HG02852 (cell line): ENCODE measurements at regions not wholly inside any gene's neighbourhood (a gene's known extent, or its start where the extent isn't known, plus 50 kb on each side); places are given as distances from the start of the nearest gene placed in this dataset.

Experiments
- ATAC-seq: cut with Tn5 transposase; IDR thresholded peaks from one replicate; pipeline ENCODE4 v1.9.1; 2021; ENCODE audit warnings: mild to moderate bottlenecking, moderate library complexity; ENCODE audit not compliant: unreplicated experiment

GRCh38 chr6:2563635-2564034 is 187.1 kb downstream of the MYLK4 start:
- peak; percentile 98 for ATAC-seq

GRCh38 chr6:2562721-2563451 is 187.8 kb downstream of the MYLK4 start:
- no peak for ATAC-seq

DNA sequence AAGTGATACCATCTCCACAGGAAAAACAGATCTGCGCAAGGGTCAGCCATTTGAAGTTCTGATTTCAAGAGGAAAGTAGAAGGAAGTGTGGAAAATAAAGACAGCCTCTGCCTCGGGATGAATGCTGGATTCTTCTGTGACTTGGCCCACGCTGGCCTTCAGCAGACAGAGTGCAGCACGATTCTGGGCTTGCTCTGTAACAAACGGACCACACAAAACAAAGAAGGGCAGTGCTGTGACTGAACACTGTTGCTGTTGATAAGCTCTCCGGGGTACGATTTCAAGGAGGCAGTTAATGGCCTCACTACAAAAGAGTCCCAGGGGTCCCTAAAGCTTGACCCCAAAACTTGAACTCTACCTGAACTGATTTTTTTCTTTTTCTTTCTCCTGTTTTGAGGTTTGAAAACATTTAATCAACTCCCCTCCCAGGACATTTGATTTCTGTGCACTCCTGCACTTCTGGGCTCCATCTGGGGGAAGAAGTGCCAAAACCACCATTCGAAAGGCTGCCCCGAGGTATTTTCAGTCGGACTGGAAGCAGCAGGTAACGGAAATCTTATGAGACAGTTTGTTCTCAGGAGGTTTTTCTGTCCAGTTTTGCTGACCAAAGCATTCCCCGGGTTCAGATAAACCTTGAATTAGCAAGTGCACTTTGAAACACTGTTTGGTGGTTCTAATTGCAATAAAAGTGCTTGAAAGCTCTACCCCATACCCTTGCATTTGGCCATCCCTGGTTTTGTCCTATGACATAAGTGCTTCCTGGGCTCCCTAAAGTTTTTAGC is 189.6 kb downstream of the MYLK4 start:
- no peak for ATAC-seq

- ATAC-seq, result no peak
These were observed 190.4 kb downstream of the MYLK4 start for GRCh38 chr6:2560140-2560818.

- ATAC-seq, result no peak
These were observed 191.6 kb downstream of the MYLK4 start for GRCh38 chr6:2558861-2559801.

DNA sequence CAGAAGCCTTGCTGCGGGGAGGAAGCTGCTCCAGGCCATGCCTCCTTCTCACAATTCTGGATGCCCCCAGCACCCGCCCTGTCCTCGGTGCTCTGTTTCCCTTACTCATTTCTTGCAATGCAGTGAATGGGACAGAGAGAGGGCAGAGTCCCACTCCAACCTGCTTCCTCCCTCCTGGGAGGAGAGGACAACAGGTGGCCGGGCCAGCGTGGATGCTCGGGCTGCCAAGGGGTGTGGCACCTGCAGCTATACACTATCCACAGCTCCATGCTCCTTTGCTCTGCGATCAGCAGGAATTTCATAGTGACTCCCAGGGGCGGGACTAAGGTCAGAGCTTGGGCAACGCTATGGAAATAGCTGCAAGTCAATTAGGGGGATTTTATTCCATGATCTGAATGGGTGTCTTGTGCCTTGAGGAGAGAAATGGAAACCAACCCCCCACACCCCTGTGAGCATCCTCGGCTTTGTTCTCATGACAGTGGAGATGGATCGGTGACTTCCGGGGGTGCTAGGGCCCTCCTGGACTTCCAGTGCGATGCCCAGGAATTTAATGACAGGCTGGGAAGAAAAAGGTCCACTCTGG is 192.5 kb downstream of the MYLK4 start:
- ATAC-seq, result no peak

- no peak for ATAC-seq
These were observed 193.5 kb downstream of the MYLK4 start for GRCh38 chr6:2557181-2557720.

DNA sequence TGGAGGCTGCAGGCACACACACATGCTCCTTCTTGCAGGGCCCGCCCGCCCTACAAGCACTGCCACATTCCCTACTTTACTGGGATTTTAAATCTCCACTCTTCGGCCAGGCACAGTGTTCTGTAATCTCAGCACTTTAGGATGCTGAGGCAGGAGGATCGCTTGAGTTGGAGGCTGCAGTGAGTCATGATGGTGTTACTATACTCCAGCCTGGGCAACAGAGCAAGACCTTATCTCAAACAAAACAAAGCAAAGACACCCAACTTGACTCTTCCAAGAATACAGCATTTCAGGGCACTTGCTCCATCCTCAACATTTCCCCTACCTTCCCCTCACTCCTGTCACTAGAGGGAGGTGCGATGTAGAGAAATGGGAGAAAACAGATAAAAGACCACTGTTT is 194.0 kb downstream of the MYLK4 start:
- ATAC-seq, result no peak

DNA sequence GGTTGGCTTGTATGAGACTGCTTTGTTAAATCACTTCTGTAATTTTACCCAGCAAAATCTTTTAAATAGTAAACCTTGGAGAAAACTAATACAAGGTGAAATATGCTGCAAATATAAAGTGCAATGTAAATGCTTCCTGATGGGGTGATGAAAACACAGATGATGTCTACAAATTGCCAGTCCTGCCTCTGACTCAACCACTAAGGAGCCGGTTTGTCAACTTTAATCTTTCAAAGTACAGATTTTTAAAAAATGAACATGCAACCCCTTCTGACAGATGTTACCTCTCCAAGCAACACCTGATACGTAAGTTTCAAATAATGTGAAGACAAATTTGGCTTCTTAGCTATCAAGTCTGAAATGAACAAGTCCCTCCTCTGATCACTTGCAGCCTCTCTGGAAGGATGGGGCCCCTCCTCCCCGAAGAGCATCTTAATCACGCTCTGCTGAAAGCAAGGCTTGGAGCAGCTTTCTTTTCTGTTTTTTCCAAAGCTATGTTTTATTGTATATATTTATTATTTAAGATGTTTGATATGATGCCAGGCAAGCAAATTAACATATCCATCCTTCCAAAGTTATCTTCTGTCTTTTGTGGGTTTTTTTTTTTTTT is 196.0 kb downstream of the MYLK4 start:
- no peak for ATAC-seq

DNA sequence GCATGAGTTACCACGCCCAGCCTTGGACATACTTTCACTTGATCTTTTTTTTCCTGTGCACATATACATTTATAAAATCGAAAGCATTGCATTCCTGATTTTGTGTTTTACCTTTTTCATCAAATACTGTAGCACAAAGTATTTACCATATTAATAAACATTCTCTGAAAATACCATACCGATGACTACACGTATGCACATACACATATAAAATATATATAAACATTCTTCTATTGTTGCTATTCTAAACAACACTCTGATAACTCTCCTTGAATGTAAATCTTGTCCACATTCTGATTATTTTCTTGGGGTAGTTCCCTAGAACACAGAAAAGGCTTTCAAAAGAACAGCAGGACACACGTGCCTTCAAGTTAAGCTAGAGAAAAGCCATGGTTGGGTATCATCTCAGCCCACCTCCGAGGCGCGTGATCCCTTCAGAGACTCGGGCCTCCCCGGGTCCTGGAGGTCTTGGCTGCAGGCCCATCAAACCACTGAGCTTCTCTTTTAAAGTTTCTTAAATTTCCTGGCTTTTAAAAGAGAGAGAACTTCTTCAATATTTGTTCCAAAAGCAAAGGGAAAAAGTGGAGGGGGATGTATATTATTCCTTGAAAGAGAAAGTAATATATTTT is 198.1 kb downstream of the MYLK4 start:
- ATAC-seq, result no peak

GRCh38 chr6:2551705-2552104 is 199.0 kb downstream of the MYLK4 start:
- no peak for ATAC-seq

DNA sequence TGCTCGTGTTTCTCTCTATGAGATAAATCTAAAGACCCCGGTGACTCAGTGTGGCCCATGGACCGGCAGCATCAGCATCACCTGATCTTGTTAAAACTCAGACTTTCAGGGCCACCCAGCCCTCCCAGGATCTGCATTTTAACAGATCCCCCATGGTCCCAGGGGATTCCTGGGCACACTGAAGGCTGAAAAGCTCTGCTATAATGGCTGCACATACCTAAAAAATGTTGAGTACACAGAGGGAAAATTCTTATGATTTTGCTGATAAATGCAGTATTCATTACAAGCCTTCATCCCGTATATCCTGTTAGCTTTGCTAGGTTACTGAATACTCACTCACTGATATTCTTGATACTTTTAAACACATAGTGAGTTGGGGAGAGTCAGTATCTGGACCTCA is 200.5 kb downstream of the MYLK4 start:
- ATAC-seq, result no peak

DNA sequence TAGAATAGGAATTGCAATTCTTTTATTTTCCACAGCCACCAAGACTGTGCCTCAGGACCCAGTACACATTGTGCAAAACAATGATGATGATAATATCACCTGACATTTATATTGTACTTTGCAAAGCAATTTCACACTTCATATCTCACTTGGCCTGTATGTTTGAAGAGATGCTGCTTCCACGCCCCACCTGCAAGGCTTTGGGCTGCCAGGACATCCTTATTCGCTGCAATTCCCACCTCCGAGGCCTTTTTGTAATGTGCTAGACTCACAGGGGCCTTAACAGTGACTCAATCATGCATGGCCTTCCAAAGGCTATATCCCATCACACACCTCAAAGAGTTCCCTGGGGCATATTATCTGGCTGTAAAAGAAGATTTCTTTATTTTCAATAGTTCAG is 200.9 kb downstream of the MYLK4 start:
- ATAC-seq, result no peak

DNA sequence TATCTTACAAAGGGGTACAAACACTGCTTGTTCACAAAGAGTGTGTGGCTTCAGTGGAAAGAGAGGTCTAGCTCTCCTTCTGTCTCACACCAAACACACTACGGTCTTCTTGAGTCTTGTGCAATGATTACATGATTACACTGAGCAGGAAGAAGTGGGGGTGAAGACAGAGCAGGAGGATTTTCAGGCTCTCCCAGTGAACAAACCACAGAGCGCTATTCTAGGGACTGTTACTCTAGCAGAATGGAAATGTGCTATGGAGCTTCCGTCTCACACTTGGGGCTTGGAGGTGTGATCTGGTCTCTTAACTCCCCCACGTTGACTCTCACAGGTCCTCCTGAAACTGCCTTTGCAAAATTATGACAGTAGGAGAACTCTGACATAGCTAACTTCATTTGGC is 203.4 kb downstream of the MYLK4 start:
- no peak for ATAC-seq

DNA sequence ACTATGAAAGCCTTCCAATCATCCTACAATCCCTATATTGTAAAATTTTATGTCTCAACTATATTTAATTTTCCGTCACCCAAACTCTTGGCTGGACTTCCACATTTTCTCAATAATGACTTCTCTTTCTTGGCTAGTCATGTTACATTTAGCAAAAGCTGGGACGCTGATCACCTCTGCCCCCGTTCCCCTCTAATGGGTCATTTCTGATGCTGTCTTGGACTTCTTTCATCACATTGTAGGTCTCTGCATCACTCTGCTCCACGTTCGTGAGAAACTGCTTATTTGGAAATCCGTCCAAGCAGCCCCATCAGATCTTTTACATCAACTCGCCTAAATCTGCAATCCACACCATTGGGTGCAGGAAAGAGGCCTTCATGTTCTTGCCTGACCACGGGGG is 203.8 kb downstream of the MYLK4 start:
- no peak for ATAC-seq

- ATAC-seq, result no peak
These were observed 205.2 kb downstream of the MYLK4 start for GRCh38 chr6:2545383-2546038.

DNA sequence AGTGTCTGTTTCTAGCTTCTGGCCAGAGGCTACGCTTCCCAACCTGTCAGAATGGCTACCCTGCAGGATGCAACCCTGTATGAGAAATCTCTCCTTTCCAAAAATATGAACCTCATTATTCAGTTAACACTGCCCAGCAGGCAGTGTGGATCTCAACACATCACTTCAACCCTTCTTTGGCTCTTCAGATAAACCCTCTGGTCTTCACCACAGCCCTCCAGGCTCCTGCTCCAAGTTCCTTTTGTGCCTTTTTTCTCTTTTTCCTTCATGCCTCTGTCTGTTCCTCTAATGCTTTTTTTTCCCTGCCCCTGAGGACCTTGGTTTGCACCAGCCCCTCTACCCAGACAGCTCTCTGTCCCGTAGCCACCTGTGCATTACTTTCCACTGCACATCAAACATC is 207.4 kb downstream of the MYLK4 start:
- ATAC-seq, result no peak

DNA sequence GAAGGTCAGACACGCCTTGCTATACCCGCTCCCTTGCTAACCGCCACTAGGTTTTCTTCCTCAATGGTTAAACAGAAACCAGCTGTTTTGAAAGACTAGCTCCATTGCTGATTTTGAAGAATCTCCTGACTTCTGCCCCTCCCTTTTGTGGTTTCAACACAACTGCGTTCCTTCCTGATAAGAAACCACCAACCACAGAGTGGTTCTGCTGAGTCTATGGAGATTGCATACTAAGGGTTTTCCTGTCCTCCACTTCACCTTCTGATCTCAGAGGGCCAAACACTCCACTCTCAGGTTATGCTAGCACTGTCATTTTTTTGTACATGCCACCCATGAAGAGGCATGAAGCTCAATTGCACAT is 207.9 kb downstream of the MYLK4 start:
- ATAC-seq, result peak; percentile 90
